WTC11 (cell line): ENCODE measurements at regions not wholly inside any gene's neighbourhood (a gene's known extent, or its start where the extent isn't known, plus 50 kb on each side); places are given as distances from the start of the nearest gene placed in this dataset.

Experiments used
- ATAC-seq: fragments of 200-7000 bp; cut with Tn5 transposase; 2 replicates; pipeline ENCODE4 v1.10.0; 2021; ENCODE audit warnings: mild to moderate bottlenecking, moderate library complexity
- CTCF ChIA-PET: fragments of 300-600 bp; sonication (Branson Sonifier 250); formaldehyde crosslinking; loops from one replicate; lab custom pipeline; 2021; ENCODE audit warnings: antibody characterized with exemption; lab: Charles Lee
- POLR2A ChIA-PET: fragments of 350-600 bp; sonication (Branson Sonifier 250); formaldehyde crosslinking; loops from one replicate; lab custom pipeline; 2021; ENCODE audit warnings: antibody characterized with exemption; lab: Charles Lee
- DNase-seq: peaks from one replicate; pipeline ENCODE4 v3.0.0; 2021; ENCODE audit warnings: low spot score
- H3K27ac Mint-ChIP-seq: 2 replicates; pipeline ENCODE4 v1.8.0; 2021; ENCODE audit warnings: mixed read lengths
- H3K27me3 Mint-ChIP-seq: 2 replicates; pipeline ENCODE4 v1.8.0; 2021; ENCODE audit warnings: low read depth, mild to moderate bottlenecking, moderate library complexity, mixed read lengths
- H3K36me3 Mint-ChIP-seq: 2 replicates; pipeline ENCODE4 v1.8.0; 2021; ENCODE audit warnings: mixed read lengths
- H3K4me1 Mint-ChIP-seq: 2 replicates; pipeline ENCODE4 v1.8.0; 2022; ENCODE audit warnings: mixed read lengths
- H3K4me3 Mint-ChIP-seq: 2 replicates; pipeline ENCODE4 v1.8.0; 2021; ENCODE audit warnings: mild to moderate bottlenecking, moderate library complexity, mixed read lengths
- H3K9me3 Mint-ChIP-seq: 2 replicates; pipeline ENCODE4 v1.8.0; 2021; ENCODE audit warnings: mixed read lengths
- CREB1 ChIP-seq: sonication (generic); formaldehyde crosslinking; IDR thresholded peaks from 2 replicates; pipeline ENCODE4 v1.8.0; 2023; ENCODE audit warnings: mild to moderate bottlenecking, missing genetic modification reagents
- EMX1 ChIP-seq: fragments of 250-450 bp; sonication (Bioruptor Pico); IDR thresholded peaks from 2 replicates; pipeline ENCODE4 v1.8.0; 2021; ENCODE audit warnings: mild to moderate bottlenecking
- FOXP1 ChIP-seq: sonication (generic); formaldehyde crosslinking; IDR thresholded peaks from 2 replicates; pipeline ENCODE4 v1.8.0; 2022; ENCODE audit warnings: missing genetic modification reagents, mild to moderate bottlenecking, moderate library complexity, borderline replicate concordance
- GRHL2 ChIP-seq: fragments of 250-450 bp; sonication (Bioruptor Pico); IDR thresholded peaks from 2 replicates; pipeline ENCODE4 v1.8.0; 2022; ENCODE audit warnings: mild to moderate bottlenecking, moderate library complexity; ENCODE audit not compliant: insufficient replicate concordance, severe bottlenecking
- JUN ChIP-seq: sonication (generic); formaldehyde crosslinking; IDR thresholded peaks from 2 replicates; pipeline ENCODE4 v1.8.0; 2023; ENCODE audit warnings: mild to moderate bottlenecking, missing genetic modification reagents
- KAT7 ChIP-seq: sonication (generic); formaldehyde crosslinking; IDR thresholded peaks from 2 replicates; pipeline ENCODE4 v1.8.1; 2023; ENCODE audit warnings: missing genetic modification reagents, mild to moderate bottlenecking, borderline replicate concordance
- NFYB ChIP-seq: sonication (generic); formaldehyde crosslinking; conservative IDR thresholded peaks from 2 replicates; pipeline ENCODE4 v1.8.0; 2022; ENCODE audit warnings: low read depth, missing genetic modification reagents
- NR3C1 ChIP-seq: sonication (generic); formaldehyde crosslinking; conservative IDR thresholded peaks from 2 replicates; pipeline ENCODE4 v1.8.1; 2023; ENCODE audit warnings: low read depth, mild to moderate bottlenecking, missing genetic modification reagents
- RORB ChIP-seq: fragments of 250-450 bp; sonication (Bioruptor Pico); IDR thresholded peaks from 2 replicates; pipeline ENCODE4 v1.9.0; 2021; ENCODE audit warnings: mild to moderate bottlenecking
- SMAD3 ChIP-seq: sonication (generic); formaldehyde crosslinking; IDR thresholded peaks from 2 replicates; pipeline ENCODE4 v1.8.0; 2022; ENCODE audit warnings: missing genetic modification reagents, mild to moderate bottlenecking, borderline replicate concordance
- TP53 ChIP-seq: sonication (generic); formaldehyde crosslinking; IDR thresholded peaks from 2 replicates; pipeline ENCODE4 v1.8.1; 2023; ENCODE audit warnings: mild to moderate bottlenecking, missing genetic modification reagents
- ZNF121 ChIP-seq: sonication (generic); formaldehyde crosslinking; IDR thresholded peaks from 2 replicates; pipeline ENCODE4 v1.8.0; 2023; ENCODE audit warnings: missing genetic modification reagents
- ZNF219 ChIP-seq: sonication (generic); formaldehyde crosslinking; IDR thresholded peaks from 2 replicates; pipeline ENCODE4 v1.8.0; 2023; ENCODE audit warnings: missing genetic modification reagents, mild to moderate bottlenecking, borderline replicate concordance
- ZNF423 ChIP-seq: fragments of 250-450 bp; sonication (Bioruptor Pico); IDR thresholded peaks from 2 replicates; pipeline ENCODE4 v2.1.2; 2022; ENCODE audit warnings: mild to moderate bottlenecking, moderate library complexity
- TF ChIP-seq, protein P1 (sequence below): sonication (generic); formaldehyde crosslinking; IDR thresholded peaks from 2 replicates; pipeline ENCODE4 v1.8.0; 2022; ENCODE audit warnings: mild to moderate bottlenecking, missing genetic modification reagents
- TF ChIP-seq, protein P2 (sequence below): sonication (generic); formaldehyde crosslinking; IDR thresholded peaks from 2 replicates; pipeline ENCODE4 v1.8.1; 2023; ENCODE audit warnings: mild to moderate bottlenecking, missing genetic modification reagents
- TF ChIP-seq, protein P3 (sequence below): sonication (generic); formaldehyde crosslinking; IDR thresholded peaks from 2 replicates; pipeline ENCODE4 v1.8.0; 2022; ENCODE audit warnings: mild to moderate bottlenecking, missing genetic modification reagents
- TF ChIP-seq, protein P4 (sequence below): sonication (generic); formaldehyde crosslinking; IDR thresholded peaks from 2 replicates; pipeline ENCODE4 v1.8.1; 2023; ENCODE audit warnings: mild to moderate bottlenecking, missing genetic modification reagents, moderate library complexity
- TF ChIP-seq, protein P5 (sequence below): sonication (generic); formaldehyde crosslinking; IDR thresholded peaks from 2 replicates; pipeline ENCODE4 v1.8.1; 2023; ENCODE audit warnings: mild to moderate bottlenecking, missing genetic modification reagents
- TF ChIP-seq, protein P6 (sequence below): sonication (generic); formaldehyde crosslinking; IDR thresholded peaks from 2 replicates; pipeline ENCODE4 v1.8.1; 2022; ENCODE audit warnings: mild to moderate bottlenecking, missing genetic modification reagents, moderate library complexity, borderline replicate concordance
- TF ChIP-seq, protein P7 (sequence below): fragments of 250-450 bp; sonication (Bioruptor Pico); IDR thresholded peaks from 2 replicates; pipeline ENCODE4 v1.9.0; 2021; ENCODE audit warnings: moderate library complexity, mild to moderate bottlenecking, inconsistent platforms, borderline replicate concordance
- TF ChIP-seq, protein P8 (sequence below): sonication (generic); formaldehyde crosslinking; IDR thresholded peaks from 2 replicates; pipeline ENCODE4 v1.8.0; 2023; ENCODE audit warnings: missing genetic modification reagents

DNA sequence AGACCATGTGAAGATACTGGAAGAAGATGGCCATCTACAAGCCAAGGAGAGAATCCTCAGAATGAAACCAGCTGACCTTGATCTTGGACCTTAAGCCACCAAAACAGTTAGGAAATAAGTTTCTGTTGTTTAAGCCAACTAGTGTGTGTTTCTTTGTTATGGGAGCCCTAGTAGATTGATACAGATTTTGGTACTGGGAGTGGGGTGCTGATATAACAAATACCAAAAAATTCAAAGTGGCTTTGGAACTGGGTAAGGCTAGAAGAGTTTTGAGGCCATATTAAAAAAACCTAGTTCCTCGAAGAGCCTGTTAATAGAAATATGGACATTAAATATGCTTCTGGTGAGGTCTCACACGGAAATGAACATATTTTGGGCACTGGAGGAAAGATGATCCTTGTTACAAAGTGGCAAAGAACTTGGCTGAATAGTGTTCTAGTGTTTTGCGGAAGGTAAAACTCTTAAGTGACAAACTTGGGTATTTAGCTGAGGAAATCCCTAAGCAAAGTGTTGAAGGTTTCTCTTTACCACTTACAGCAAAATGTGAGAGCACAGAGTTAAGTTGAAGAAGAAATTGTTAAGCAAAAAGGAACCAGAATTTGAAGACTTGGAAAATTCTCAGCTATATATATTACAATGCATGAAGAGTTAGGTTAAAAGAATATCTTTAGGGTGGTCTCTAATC, 55.1 kb upstream of the CD83 start:
- H3K27ac Mint-ChIP-seq = no peak overlapping the region

DNA sequence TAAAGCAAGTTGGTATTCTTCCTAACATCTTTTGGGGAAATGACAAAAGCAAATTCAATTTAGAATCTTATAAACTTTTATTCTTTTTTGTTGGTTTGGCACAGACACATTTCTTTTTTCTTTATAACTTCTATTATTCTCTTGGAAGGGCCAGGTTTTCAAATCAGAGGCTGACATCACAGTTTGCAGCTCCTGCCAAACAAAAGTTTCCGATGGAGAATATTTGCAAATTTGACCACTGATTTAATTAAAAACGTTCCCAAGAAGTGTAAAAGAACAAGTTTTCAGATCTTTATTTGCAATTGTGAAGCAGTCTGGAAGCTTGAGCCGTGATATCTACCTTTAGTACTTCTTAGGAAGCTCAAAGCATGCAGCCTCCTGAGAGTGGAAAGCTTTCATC, 53.8 kb upstream of the CD83 start:
- TF ChIP-seq, protein P1, sequence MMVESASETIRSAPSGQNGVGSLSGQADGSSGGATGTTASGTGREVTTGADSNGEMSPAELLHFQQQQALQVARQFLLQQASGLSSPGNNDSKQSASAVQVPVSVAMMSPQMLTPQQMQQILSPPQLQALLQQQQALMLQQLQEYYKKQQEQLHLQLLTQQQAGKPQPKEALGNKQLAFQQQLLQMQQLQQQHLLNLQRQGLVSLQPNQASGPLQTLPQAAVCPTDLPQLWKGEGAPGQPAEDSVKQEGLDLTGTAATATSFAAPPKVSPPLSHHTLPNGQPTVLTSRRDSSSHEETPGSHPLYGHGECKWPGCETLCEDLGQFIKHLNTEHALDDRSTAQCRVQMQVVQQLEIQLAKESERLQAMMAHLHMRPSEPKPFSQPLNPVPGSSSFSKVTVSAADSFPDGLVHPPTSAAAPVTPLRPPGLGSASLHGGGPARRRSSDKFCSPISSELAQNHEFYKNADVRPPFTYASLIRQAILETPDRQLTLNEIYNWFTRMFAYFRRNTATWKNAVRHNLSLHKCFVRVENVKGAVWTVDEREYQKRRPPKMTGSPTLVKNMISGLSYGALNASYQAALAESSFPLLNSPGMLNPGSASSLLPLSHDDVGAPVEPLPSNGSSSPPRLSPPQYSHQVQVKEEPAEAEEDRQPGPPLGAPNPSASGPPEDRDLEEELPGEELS (CRISPR knock-in tag) = no peak
- TF ChIP-seq, protein P2, sequence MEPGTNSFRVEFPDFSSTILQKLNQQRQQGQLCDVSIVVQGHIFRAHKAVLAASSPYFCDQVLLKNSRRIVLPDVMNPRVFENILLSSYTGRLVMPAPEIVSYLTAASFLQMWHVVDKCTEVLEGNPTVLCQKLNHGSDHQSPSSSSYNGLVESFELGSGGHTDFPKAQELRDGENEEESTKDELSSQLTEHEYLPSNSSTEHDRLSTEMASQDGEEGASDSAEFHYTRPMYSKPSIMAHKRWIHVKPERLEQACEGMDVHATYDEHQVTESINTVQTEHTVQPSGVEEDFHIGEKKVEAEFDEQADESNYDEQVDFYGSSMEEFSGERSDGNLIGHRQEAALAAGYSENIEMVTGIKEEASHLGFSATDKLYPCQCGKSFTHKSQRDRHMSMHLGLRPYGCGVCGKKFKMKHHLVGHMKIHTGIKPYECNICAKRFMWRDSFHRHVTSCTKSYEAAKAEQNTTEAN = no peak
- TF ChIP-seq SMAD3 (CRISPR knock-in tag) = no peak
- TF ChIP-seq ZNF121 (CRISPR knock-in tag) = no peak
- no peak for TF ChIP-seq FOXP1 (CRISPR knock-in tag)
- TF ChIP-seq, protein P3, sequence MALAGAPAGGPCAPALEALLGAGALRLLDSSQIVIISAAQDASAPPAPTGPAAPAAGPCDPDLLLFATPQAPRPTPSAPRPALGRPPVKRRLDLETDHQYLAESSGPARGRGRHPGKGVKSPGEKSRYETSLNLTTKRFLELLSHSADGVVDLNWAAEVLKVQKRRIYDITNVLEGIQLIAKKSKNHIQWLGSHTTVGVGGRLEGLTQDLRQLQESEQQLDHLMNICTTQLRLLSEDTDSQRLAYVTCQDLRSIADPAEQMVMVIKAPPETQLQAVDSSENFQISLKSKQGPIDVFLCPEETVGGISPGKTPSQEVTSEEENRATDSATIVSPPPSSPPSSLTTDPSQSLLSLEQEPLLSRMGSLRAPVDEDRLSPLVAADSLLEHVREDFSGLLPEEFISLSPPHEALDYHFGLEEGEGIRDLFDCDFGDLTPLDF = no peak
- no peak for TF ChIP-seq ZNF423 (CRISPR knock-in tag)
- TF ChIP-seq TP53 (CRISPR knock-in tag) = no peak
- TF ChIP-seq, protein P4, sequence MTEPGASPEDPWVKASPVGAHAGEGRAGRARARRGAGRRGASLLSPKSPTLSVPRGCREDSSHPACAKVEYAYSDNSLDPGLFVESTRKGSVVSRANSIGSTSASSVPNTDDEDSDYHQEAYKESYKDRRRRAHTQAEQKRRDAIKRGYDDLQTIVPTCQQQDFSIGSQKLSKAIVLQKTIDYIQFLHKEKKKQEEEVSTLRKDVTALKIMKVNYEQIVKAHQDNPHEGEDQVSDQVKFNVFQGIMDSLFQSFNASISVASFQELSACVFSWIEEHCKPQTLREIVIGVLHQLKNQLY = no peak
- no peak for TF ChIP-seq JUN (CRISPR knock-in tag)
- TF ChIP-seq, protein P5, sequence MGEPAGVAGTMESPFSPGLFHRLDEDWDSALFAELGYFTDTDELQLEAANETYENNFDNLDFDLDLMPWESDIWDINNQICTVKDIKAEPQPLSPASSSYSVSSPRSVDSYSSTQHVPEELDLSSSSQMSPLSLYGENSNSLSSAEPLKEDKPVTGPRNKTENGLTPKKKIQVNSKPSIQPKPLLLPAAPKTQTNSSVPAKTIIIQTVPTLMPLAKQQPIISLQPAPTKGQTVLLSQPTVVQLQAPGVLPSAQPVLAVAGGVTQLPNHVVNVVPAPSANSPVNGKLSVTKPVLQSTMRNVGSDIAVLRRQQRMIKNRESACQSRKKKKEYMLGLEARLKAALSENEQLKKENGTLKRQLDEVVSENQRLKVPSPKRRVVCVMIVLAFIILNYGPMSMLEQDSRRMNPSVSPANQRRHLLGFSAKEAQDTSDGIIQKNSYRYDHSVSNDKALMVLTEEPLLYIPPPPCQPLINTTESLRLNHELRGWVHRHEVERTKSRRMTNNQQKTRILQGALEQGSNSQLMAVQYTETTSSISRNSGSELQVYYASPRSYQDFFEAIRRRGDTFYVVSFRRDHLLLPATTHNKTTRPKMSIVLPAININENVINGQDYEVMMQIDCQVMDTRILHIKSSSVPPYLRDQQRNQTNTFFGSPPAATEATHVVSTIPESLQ (CRISPR knock-in tag) = no peak
- TF ChIP-seq GRHL2 (CRISPR knock-in tag) = no peak
- no peak for TF ChIP-seq NR3C1 (CRISPR knock-in tag)
- no peak for TF ChIP-seq ZNF219
- TF ChIP-seq KAT7 (CRISPR knock-in tag) = no peak
- TF ChIP-seq CREB1 (CRISPR knock-in tag) = no peak
- TF ChIP-seq, protein P6, sequence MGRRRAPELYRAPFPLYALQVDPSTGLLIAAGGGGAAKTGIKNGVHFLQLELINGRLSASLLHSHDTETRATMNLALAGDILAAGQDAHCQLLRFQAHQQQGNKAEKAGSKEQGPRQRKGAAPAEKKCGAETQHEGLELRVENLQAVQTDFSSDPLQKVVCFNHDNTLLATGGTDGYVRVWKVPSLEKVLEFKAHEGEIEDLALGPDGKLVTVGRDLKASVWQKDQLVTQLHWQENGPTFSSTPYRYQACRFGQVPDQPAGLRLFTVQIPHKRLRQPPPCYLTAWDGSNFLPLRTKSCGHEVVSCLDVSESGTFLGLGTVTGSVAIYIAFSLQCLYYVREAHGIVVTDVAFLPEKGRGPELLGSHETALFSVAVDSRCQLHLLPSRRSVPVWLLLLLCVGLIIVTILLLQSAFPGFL (CRISPR knock-in tag) = no peak
- TF ChIP-seq NFYB (CRISPR knock-in tag) = no peak
- ChIA-PET POLR2A (no interaction called here), CTCF (interaction anchor here (0.9 to 4.3 kb wide), 3 partner anchors 12 to 156 kb away, joined by 3 to 52 read pairs (median 12); no protein-coding TSS in a partner anchor)
- H3K4me3 Mint-ChIP-seq = no peak overlapping the region
- H3K9me3 Mint-ChIP-seq = peaks cover 20% of the 10 kb centered on the region
- H3K27ac Mint-ChIP-seq = no peak overlapping the region
- H3K27me3 Mint-ChIP-seq = peaks cover 8% of the 10 kb centered on the region
- DNase-seq (no peak), ATAC-seq (no peak)
- H3K36me3 Mint-ChIP-seq = peaks cover 8% of the 10 kb centered on the region; the same call in 1 of the 2 replicates
- no peaks in the 10 kb centered on the region for H3K4me1 Mint-ChIP-seq

More for the DNA sequence above, 55.1 kb upstream of the CD83 start:
- H3K9me3 Mint-ChIP-seq = peaks cover 20% of the 10 kb centered on the region
- peaks cover 8% of the 10 kb centered on the region; the same call in 1 of the 2 replicates for H3K36me3 Mint-ChIP-seq
- DNase-seq = no peak
- ChIA-PET CTCF (interaction anchor here (0.6 to 1.9 kb wide), 2 partner anchors 16 to 70 kb away, joined by 3 to 12 read pairs; no protein-coding TSS in a partner anchor), POLR2A (no interaction called here)
- no peak for ATAC-seq
- TF ChIP-seq, protein P7, sequence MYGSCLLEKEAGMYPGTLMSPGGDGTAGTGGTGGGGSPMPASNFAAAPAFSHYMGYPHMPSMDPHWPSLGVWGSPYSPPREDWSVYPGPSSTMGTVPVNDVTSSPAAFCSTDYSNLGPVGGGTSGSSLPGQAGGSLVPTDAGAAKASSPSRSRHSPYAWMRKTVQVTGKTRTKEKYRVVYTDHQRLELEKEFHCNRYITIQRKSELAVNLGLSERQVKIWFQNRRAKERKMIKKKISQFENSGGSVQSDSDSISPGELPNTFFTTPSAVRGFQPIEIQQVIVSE = no peak
- TF ChIP-seq RORB (CRISPR knock-in tag) (no peak), EMX1 (CRISPR knock-in tag) (no peak), JUN (CRISPR knock-in tag) (no peak)
- TF ChIP-seq, protein P8, sequence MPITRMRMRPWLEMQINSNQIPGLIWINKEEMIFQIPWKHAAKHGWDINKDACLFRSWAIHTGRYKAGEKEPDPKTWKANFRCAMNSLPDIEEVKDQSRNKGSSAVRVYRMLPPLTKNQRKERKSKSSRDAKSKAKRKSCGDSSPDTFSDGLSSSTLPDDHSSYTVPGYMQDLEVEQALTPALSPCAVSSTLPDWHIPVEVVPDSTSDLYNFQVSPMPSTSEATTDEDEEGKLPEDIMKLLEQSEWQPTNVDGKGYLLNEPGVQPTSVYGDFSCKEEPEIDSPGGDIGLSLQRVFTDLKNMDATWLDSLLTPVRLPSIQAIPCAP = no peak
- no peaks in the 10 kb centered on the region for H3K4me1 Mint-ChIP-seq
- no peak overlapping the region for H3K4me3 Mint-ChIP-seq
- H3K27me3 Mint-ChIP-seq = peaks cover 19% of the 10 kb centered on the region
